ENCODE measurements at regions not wholly inside any gene's neighbourhood (a gene's known extent, or its start where the extent isn't known, plus 50 kb on each side); places are given as distances from the start of the nearest gene placed in this dataset.

- intact Hi-C loops (cut with micrococcal nuclease; ENCODE audit: unreplicated experiment) (no loop called here), in situ Hi-C loops (cut with HindIII; ENCODE audit: low pct_unique_long_range_greater_than_20kb, low sequenced_read_pairs) (no loop called here)
- POLR2A ChIA-PET = no interaction called here
- CTCF ChIA-PET = no interaction called here
- no peak for TF ChIP-seq SIN3A (IDR thresholded peaks at IDR 0.05; ENCODE audit: borderline replicate concordance, insufficient read depth, low read depth, low read length)
- no peak for TF ChIP-seq REST (IDR thresholded peaks at IDR 0.05; ENCODE audit: insufficient read depth in 1 of 2, low read depth in 2 of 2, low read length in 1 of 2)
- TF ChIP-seq CTCF (IDR thresholded peaks at IDR 0.05) = no peak
- no peak for TF ChIP-seq POLR2AphosphoS5 (IDR thresholded peaks at IDR 0.05; ENCODE audit: low read depth, low read length)
- TF ChIP-seq TCF7L2 (IDR thresholded peaks at IDR 0.05; ENCODE audit: low read depth, low read length) = no peak
- DNase-seq (ENCODE audit: low read depth, low spot score) = no peak
- Histone ChIP-seq H3K9me3 (ENCODE audit: control insufficient read depth, insufficient read depth, low read depth, low read length) (no peaks in the 10 kb centered on the region), H3K36me3 (ENCODE audit: control insufficient read depth, insufficient read depth, low read length) (no peaks in the 10 kb centered on the region), H3K4me1 (ENCODE audit: control insufficient read depth, insufficient read depth, low read length) (no peaks in the 10 kb centered on the region), H3K27me3 (ENCODE audit: control insufficient read depth, insufficient read depth, low read length) (peaks cover 4% of the 10 kb centered on the region; the same call in 1 of the 2 replicates), H3K4me3 (ENCODE audit: low read depth in 2 of 2, low read length in 2 of 2) (no peak overlapping the region), H3K27ac (ENCODE audit: low read length) (no peak overlapping the region)
- no peak for ATAC-seq
- no TSS peak for BruUV-seq (replicated peaks)
Measured at GRCh38 chr10:43873717-43874116, 225.0 kb upstream of the ZNF32 start.

- no peak for TF ChIP-seq TCF7L2 (IDR thresholded peaks at IDR 0.05; ENCODE audit: low read depth, low read length)
- TF ChIP-seq REST (IDR thresholded peaks at IDR 0.05; ENCODE audit: insufficient read depth in 1 of 2, low read depth in 2 of 2, low read length in 1 of 2) = no peak
- no peak for TF ChIP-seq CTCF (IDR thresholded peaks at IDR 0.05)
- TF ChIP-seq POLR2AphosphoS5 (IDR thresholded peaks at IDR 0.05; ENCODE audit: low read depth, low read length) = no peak
- no peak for TF ChIP-seq SIN3A (IDR thresholded peaks at IDR 0.05; ENCODE audit: borderline replicate concordance, insufficient read depth, low read depth, low read length)
- DNase-seq (ENCODE audit: low read depth, low spot score) (no peak), ATAC-seq (no peak)
- H3K27me3 ChIP-seq (ENCODE audit: control insufficient read depth, insufficient read depth, low read length) = peaks cover 4% of the 10 kb centered on the region; the same call in 1 of the 2 replicates
- no peaks in the 10 kb centered on the region for H3K36me3 ChIP-seq (ENCODE audit: control insufficient read depth, insufficient read depth, low read length)
- no peak overlapping the region for H3K4me3 ChIP-seq (ENCODE audit: low read depth in 2 of 2, low read length in 2 of 2)
- H3K4me1 ChIP-seq (ENCODE audit: control insufficient read depth, insufficient read depth, low read length) = no peaks in the 10 kb centered on the region
- ChIA-PET CTCF (no interaction called here), POLR2A (no interaction called here)
- in situ Hi-C loops (cut with HindIII; ENCODE audit: low pct_unique_long_range_greater_than_20kb, low sequenced_read_pairs) (no loop called here), intact Hi-C loops (cut with micrococcal nuclease; ENCODE audit: unreplicated experiment) (no loop called here)
- H3K27ac ChIP-seq (ENCODE audit: low read length) = no peak overlapping the region
- no TSS peak for BruUV-seq (replicated peaks)
- H3K9me3 ChIP-seq (ENCODE audit: control insufficient read depth, insufficient read depth, low read depth, low read length) = no peaks in the 10 kb centered on the region
Measured at GRCh38 chr10:43872644-43873043, 224.0 kb upstream of the ZNF32 start.
